GM20000 (cell line): ENCODE measurements at regions not wholly inside any gene's neighbourhood (a gene's known extent, or its start where the extent isn't known, plus 50 kb on each side); places are given as distances from the start of the nearest gene placed in this dataset.
"Not testable (repeated sequence)": the region's sequence is repeated elsewhere in the genome, so short reads cannot be mapped to it uniquely, and the experiment has no call there.

Source experiments
- DNase-seq: peaks from one replicate; pipeline ENCODE4 v3.0.0; 2012; ENCODE audit warnings: low spot score
- TF ChIP-seq, protein P1 (sequence below): IDR thresholded peaks from 2 replicates; pipeline ENCODE4 v1.5.1; 2012; ENCODE audit warnings: mild to moderate bottlenecking, control low read depth; ENCODE audit errors: extremely low read depth, missing control alignments

DNA sequence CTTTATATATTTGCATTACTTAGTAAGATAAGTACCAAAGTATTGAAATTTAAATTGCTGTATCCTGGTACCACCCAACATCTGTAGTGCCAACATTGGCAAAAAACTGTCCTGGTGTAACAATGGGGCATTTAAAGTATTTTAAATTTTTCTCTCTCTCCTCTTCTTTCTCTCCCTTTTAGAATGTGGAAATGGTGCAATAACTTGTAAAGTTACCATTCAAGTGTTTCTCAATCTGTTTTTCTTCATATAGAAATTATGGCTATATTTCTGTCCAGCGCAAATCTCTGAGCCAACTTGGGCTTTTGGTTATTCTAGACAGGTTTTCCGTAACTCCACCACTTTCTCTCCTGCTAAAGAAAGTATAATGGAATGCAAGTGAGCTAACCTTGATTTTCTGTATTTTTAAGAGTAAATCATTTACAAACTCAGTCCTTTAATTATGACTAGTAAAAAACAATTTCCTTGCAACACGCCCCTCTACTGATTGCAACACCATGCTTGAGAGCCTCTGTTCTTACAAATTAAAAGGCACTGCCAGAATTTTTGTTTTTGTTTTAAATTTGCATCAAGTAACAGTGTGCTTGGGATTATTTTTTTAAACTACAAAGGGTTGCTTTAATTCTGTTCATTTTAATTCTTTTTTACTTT is 324.2 kb upstream of the CITED2 start:
- no peak for DNase-seq
- TF ChIP-seq, protein P1, sequence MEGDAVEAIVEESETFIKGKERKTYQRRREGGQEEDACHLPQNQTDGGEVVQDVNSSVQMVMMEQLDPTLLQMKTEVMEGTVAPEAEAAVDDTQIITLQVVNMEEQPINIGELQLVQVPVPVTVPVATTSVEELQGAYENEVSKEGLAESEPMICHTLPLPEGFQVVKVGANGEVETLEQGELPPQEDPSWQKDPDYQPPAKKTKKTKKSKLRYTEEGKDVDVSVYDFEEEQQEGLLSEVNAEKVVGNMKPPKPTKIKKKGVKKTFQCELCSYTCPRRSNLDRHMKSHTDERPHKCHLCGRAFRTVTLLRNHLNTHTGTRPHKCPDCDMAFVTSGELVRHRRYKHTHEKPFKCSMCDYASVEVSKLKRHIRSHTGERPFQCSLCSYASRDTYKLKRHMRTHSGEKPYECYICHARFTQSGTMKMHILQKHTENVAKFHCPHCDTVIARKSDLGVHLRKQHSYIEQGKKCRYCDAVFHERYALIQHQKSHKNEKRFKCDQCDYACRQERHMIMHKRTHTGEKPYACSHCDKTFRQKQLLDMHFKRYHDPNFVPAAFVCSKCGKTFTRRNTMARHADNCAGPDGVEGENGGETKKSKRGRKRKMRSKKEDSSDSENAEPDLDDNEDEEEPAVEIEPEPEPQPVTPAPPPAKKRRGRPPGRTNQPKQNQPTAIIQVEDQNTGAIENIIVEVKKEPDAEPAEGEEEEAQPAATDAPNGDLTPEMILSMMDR: no peak

DNA sequence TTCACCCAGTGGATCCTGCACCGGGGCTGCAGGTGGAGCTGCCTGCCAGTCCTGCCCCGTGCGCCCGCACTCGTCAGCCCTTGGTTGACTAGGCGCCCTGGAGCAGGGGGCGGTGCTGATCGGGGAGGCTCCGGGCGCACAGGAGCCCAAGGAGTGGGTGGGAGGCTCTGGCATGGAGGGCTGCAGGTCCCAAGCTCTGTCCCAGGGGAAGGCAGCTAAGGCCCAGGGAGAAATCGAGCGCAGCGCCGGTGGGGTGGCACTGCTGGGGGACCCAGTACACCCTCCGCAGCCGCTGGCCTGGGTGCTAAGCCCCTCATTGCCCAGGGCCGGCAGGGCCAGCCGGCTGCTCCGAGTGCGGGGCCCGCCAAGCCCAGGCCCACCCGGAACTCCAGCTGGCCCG is 323.4 kb upstream of the CITED2 start:
- DNase-seq: not testable (repeated sequence)

DNA sequence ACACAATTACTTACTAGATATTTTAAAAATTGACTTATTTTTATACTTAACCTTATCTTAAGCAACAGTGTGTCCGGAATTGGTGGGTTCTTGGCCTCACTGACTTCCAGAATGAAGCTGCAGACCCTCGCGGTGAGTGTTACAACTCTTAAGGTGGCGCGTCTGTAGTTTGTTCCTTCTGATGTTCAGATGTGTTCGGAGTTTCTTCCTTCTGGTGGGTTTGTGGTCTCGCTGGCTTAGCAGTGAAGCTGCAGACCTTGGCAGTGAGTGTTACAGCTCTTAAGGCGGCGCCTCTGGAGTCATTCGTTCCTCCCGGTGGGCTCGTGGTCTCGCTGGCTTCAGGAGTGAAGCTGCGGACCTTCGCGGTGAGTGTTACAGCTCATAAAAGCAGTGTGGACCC is 322.5 kb upstream of the CITED2 start:
- not testable (repeated sequence) for DNase-seq

DNA sequence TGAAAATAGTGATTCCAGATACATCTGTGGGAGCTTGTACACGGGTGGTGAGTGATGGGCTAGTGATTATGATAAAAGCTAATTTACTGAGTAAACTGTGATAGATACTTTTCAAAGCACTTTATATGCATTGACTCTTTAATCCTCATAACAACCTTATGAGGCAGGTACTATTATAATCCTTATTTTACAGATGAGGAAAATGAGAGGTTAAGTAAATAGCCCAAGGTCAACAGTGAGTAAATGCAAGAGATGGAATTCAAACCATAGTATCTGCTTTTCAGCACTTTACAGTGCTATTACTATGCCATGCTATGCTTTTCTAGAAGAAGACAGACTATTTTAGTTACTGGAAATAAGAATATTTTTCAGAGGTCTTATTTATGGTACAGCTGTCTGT is 320.9 kb upstream of the CITED2 start:
- TF ChIP-seq, protein P1: no peak
- DNase-seq: no peak

DNA sequence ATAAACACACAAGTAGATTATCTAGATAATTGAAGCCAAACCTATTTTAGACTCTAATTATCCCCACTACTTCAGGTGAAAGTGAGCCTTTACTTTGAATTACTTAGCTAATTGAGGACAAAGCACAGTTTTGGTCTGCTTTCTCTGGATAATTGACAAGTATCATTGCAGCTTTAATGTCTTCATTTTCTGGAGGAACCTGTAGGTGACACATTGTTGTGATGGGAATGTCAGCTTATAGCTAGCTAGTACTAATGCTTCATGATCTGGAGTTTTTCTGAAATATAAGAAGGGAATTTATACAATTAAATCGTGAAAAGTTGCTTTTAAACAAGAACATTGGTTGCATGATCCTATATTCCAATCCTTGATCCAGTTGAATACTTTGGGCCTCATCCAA is 319.3 kb upstream of the CITED2 start:
- no peak for DNase-seq
- TF ChIP-seq, protein P1: no peak

DNA sequence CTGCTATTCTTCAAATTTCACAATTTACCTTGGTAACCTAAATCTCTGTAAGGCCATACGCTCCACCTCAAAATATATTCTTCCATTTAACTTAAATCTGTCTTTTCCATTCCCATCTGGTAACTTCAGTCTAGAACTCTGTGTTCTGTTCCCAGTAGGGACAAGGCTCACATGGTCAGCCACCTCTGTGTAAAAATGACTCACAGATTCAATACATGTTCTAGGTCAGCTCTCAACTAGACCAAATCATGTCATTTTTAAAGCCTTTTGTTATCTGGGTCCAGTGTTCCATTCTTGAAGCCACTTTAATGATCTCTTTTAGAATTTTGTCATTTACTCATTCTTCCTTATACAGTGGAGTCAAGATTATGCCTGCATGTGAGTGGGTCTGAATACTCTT is 315.6 kb upstream of the CITED2 start:
- no peak for DNase-seq
- TF ChIP-seq, protein P1: no peak

DNA sequence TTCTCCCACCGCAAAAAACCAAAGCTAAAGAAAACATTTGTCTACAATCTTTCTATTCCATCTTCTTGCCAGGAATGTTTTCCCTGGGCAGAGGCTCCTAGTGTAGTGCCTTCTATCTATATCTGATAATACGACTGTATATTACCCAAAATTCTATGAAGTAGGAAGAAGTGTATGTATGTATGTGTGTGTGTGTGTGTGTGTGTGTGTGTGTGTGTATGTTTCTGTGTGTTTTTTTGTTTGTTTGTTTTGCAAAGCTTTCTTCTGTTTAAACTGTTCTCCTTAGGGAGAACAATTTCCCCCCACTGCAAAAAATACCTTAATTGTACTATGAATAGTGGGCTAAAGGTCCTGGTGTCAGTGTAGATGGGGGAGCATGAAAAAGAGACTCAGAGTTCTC is 312.6 kb upstream of the CITED2 start:
- no peak for DNase-seq
- TF ChIP-seq, protein P1: no peak

DNA sequence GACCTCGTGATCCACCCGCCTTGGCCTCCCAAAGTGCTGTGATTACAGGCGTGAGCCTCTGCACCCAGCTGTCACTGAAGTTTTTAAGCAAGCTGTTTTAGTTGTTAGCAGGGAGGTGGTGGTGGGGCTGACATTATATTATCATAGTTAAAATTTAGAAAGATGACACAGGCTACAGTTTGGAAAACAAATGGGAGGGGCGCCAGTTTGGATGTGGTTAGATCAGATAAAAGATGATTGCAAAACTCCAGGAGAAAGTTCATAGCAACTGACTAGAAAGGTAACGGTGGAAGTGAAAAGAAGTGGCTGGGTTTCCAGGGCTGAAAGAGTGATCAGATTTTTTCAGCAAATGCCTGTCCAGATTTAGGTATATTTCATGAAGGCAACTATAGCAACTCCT is 311.9 kb upstream of the CITED2 start:
- DNase-seq: no peak
- TF ChIP-seq, protein P1: no peak

DNA sequence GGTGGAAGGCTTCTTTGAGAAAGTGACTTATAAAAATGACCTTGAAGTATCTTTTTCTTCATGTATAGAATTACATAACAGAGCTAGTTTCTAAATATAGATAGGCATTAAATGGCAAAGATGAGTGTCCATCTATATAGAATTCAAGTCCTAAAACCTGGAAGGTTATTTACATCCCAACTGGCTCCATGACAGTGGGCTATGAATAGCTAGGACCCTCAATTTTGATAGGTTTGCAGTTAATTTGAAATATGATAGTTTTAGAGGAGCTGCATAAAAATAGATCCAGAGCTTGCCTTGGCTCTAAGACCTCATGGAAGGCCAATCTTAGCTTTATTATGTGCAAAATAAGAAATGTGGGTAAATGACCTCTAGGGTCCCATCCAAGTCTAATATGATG is 310.6 kb upstream of the CITED2 start:
- TF ChIP-seq, protein P1: no peak
- no peak for DNase-seq
